ENCODE measurements at regions not wholly inside any gene's neighbourhood (a gene's known extent, or its start where the extent isn't known, plus 50 kb on each side); places are given as distances from the start of the nearest gene placed in this dataset.

- no peak for TF ChIP-seq CTCF (IDR thresholded peaks at IDR 0.05)
- no peak for TF ChIP-seq POLR2A (IDR thresholded peaks at IDR 0.05)
- TF ChIP-seq EP300 (IDR thresholded peaks at IDR 0.05), result no peak
Measured at GRCh38 chr10:78360284-78360683, 326.6 kb downstream of the RPS24 start.
